ENCODE measurements at regions not wholly inside any gene's neighbourhood (a gene's known extent, or its start where the extent isn't known, plus 50 kb on each side); places are given as distances from the start of the nearest gene placed in this dataset.
"Not testable (repeated sequence)": the region's sequence is repeated elsewhere in the genome, so short reads cannot be mapped to it uniquely, and the experiment has no call there.

DNA sequence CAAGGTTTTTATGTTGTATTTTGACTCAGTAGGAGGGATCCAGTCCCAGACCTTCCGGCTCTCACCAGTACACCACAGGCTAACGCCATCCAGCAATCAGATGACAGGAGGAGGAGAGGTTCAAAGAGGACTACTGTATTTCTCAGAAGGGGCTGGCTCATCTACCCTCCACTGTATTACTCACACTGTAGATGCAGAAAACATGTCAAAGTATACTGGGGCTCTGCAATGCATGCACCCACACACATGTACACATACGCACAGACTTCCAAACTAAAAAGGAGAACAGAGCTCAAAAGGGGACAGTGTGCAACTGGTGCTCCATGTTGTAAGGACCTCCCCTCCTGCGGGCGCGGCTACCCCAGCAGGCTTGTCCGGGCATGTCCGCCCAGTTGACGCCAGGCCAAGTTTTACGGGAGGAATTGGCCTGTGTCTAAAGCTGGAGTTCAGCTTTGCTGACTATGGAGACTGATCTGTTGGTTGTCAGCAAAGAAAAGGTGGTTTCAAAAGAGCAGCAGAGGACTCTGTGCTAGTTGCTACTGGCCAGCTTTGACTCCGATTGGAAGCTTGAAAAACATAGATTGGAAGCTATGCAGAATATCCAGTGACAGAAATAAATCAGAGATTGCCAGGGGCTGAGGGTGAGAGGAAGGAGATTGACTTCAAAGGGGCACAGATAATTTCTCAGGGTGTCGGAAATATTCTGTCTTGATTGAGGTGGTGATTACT, 314.2 kb downstream of the DLEU7 start:
- DNase-seq (ENCODE audit: low read depth), result peak; percentile 75

DNA sequence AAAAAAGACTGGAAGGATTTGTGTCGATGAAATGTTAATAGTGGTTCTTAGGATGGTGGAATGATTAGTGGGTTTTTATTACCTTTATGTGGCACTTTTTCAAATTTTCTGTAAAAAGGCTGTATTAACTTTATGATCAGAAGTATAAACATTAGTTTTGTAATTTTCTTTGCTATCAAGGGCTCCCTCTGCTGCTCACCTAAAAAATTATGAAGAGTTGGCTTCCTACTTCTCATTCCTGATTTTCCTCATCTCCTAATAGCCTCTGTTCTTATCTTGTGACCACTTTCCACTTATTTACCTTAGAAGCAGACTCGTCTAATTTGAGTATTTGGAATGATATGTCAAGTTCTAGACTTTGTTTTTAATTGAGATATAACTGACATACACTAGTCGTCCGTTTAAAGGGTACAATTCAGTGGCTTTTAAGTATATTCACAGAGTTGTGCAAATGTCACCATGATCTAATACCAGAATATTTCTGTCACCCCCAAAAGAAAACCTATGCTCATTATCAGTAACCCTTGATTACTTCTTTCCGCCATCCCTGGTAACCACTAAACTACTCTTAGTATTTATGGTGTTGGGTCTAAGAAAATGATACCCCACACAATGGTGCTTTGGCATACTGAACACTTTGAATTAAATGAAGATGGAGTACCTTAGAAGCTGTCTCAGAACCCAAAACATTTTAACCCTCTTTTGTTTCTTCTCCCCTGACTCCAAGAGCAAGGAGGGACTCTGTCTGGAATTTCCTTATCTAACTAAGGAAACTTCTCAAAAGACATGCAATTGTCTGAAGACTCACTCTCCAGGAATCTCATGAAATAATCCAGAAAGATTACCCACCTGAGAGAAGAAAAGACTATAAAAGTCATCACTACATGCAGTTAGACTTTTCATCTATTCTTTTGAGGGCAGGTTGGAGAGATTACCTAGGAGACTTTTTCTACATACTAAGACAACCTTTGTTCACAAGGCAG, 311.3 kb downstream of the DLEU7 start:
- DNase-seq (ENCODE audit: low read depth), result no peak

DNA sequence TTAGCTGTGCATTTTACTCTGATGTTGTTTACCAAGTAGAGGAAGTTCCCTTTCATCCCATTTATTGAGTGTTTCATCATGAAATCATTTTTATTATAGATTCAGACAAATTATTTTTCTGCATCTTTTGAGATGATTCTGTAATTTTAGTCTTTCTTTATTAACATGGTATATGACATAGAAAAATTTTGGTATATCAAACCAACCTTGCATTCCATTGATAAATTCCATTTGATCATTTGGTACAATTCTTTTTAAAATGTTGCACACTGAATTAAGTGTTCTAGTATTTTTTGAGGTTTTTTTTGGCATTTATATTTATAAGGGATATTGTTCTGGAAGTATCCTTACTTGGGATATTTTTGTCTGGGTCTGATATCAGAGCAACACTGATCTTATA, 308.4 kb downstream of the DLEU7 start:
- DNase-seq (ENCODE audit: low read depth), result no peak

DNA sequence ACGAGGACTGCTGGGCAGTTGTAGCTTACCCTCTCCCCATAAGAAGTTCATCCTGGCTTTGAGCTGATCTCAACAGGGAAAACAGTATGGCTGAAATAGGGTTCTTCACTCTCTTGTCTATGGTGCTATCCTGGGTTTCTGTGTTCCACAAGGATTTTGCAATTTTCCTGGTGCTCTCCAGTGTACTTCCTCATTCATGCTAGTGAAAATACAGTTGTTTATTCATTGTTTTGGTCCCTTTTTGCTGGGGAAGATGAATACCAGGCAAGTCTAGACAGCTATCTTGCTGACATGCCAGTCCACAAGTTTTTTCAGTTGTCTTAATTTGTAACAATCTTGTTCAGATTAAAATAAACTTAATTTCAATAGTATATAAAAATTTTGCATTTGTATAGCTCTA, 306.5 kb downstream of the DLEU7 start:
- no peak for DNase-seq (ENCODE audit: low read depth)

DNA sequence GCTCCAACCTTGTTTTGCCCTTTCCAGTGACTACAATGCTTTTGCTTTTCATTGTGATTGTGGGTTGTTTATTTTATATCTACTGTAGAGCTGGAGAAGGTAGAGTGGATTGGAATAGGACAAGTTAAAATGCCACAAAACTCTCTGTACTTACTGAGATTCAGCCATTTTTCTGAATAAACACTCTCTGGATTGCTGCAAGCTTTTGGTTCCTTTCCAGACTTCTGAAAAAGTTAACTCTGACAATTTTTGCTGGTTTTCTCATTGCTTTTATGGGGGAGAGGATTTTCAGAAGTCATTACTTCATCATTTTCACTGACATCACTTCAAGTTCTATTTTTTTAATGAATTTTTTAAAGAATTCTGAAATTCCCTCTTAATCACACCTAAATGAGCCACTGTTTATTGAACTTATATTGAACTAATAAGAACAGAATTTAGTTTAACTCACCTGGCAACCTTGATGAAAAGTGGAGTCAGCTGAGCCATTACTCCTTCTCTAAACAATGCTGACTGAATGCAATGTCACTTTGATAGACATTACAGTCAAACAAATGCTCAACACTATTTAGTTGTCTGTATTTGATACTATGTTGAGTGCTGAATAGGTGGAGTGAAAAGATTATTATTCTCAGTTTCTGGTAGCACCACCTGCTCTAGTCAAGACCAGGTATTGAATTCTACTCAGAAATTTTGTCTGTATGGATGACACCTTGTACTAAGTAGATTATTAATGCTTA, 303.5 kb downstream of the DLEU7 start:
- no peak for DNase-seq (ENCODE audit: low read depth)

DNA sequence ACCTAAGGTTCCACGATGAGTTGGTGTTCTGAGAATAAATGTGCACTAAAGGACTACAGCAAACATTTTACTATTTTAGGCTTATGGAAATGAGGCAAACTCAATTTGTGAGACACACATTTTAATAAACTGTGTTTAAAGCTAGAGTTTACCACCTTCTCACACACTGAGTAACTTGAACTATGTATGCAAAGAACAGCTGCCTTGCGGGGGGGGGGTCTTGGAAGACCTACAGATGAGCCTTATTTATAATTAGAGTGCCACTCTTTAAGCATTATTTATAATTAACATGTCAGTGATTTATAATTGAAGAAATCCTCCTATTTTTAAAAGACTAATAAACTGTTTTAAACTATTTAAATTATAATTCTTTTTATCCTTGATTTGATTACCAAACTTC, 300.4 kb downstream of the DLEU7 start:
- no peak for DNase-seq (ENCODE audit: low read depth)

DNA sequence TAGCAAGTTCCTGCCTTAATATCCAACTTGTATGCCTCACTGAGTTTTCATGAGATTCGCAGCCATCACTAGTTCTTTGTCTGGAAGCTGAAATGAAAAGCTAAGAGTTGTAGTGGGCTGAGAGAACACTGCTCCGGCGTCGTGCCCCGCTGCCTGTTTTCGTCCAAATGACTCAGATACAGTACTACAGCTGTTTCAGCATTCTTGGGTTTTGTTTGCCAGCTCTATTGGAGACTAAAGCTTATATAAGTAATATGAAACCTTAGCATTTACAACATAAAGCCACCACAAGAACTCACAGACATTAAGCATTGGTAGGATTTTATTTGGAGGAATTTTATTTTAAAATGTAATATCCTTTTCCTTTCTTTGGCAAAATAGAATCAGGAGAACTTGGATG, 299.7 kb downstream of the DLEU7 start:
- DNase-seq (ENCODE audit: low read depth), result no peak

DNA sequence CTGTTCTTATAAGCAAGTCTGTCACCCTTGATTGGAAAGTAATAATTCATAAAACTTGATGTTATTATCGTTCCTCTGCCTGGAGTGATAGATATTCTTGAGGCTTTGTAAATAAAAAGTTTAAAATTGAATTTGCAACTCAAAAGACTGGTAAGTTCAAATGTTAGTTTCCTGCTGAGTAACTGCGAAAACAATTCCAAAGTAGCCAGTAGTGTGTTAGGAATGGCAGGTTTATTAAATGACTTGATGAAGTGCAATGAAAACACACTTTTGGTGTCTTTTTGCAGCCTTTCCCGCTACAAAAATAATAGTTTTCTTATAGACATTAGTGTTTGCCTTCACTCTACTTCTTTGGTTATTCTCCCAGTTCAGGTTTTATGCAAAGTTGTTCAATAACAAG, 299.3 kb downstream of the DLEU7 start:
- no peak for DNase-seq (ENCODE audit: low read depth)

DNA sequence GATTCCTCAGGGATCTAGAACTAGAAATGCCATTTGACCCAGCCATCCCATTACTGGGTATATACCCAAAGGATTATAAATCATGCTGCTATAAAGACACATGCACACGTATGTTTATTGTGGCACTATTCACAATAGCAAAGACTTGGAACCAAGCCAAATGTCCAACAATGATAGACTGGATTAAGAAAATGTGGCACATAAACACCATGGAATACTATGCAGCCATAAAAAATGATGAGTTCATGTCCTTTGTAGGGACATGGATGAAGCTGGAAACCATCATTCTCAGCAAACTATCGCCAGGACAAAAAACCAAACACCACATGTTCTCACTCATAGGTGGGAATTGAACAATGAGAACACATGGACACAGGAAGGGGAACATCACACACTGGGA, 296.3 kb downstream of the DLEU7 start:
- not testable (repeated sequence) for DNase-seq (ENCODE audit: low read depth)

DNA sequence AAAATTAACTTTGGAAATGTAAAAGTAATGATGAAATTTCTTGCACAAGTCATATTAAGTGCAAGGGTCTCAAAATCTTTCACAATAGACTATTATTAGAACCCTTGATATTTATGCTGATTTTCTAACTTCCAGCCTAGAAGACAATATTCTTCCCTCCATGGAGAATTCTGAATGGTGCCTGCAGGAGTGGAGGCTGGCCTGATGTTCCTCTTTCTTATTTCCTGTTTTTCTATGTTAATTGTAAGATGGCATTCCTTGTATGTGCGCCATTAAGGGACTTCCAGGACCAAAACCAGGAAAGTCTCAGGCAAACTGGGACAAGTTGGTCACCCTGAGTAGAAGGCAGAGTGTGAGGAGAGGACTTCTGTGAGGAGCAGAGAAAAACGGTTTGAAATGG, 294.9 kb downstream of the DLEU7 start:
- no peak for DNase-seq (ENCODE audit: low read depth)

DNA sequence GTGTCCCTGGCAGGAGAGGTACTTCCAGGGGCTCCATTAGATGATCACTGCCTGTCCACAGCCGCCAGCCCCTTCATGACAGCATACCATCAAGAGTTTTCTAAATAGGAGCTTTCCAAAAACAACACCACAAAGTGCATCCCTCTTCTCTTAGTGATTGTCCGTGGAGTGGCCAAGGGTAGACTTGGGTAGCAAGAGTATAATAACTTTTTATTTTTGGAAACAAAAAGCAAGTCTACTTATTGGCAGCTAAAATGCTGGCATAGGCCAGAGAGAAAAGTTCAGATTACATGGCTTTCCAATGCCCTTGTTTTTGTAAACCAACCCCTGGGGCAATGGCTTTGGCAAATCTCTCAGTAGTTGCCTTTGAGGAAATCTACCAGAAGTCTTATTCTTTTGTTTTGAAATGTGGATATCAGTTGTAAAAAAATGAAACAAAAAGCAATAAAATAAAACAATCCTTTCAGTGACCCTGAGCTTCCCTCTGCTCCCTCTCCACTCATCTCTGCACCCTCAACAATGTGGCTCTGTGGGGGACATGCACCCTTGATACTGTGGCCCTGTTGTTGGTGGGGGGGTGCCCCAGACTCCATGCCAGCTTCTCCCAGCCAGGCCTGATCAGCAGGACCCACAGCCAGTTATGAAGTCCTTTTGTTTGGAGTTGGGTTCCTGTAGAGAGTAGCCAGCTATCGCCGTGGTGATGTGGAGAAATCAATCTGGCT, 294.1 kb downstream of the DLEU7 start:
- DNase-seq (ENCODE audit: low read depth), result no peak

DNA sequence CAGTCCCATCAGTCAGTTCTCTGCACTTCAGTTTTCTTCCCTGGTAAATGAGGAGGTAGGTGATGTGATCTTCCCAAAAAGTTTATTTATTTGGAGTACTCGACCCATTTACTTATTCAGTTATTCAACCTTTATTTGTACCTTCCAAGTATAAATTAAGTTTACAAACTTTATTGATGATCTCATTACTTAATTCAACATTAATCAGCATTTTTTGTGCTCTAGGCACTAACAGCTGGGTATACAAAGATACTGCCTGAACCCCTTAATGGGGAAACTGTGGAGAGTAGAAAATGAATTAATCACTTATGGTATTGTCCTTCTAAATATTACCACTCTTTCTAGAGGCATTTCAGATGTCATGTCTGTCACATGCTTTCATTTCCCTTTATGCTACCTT, 293.3 kb downstream of the DLEU7 start:
- DNase-seq (ENCODE audit: low read depth), result no peak

DNA sequence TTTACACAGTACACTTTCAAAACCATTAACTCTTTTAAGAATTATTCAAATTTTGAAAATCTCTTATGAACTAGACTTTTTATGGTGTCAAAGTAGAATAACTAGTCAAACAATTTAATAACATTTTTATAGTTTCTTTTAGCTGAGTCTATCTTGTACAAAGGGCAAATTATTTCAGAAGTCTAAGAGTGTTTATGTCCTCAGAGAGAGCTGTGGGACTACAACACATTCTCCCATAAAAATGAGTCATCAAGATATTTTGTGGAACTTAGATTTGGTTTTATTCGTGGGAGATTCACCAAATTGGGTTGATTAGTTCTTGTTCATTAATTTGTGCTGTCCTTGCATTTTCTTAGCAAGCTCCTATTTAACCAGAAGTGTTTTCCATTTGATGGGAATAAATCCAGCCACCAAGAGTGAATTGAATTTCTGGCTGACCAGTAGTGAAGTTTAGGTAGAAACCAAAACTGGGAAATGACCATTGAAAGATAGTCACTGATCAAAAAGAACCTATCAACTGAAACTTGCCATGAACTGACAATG, 291.0 kb downstream of the DLEU7 start:
- DNase-seq (ENCODE audit: low read depth), result no peak

DNA sequence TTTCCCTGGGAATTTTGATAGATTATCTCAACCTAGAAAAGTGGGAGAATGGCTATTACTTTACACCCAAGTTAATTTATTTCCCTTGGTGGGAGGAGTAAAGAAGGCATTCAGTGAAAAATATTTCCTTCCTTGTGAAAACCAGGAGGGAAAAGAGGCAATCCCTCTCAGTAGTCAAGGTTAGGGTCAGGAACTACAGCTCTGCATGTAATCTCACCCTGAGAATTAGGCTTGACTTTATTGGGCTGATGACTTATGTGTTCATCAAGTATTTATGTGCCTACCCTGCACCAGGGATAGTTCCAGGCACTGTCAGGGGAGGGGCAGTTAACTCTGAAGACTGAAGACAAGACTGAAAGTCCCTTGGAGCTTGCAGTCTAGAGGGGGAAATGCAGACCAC, 281.8 kb downstream of the DLEU7 start:
- DNase-seq (ENCODE audit: low read depth), result no peak

DNA sequence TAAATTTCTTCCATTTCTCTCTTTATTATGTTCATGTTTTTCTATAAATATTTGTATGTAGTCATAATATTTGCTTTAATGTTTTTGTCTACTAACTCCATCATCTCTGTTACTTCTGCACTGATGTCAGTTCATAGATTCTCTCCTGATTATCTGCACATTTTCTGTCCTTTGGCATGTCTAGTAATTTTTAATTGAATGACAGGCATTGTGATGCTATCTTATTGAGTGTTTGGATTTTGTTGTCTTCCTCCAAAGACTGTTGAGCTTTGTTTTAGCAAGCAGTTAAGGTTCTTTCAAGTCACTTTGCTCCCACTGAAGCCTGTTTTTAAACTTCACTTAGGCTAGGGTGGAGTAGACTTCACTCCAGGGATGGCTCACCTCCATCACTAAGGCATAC, 276.8 kb downstream of the DLEU7 start:
- no peak for DNase-seq (ENCODE audit: low read depth)

DNA sequence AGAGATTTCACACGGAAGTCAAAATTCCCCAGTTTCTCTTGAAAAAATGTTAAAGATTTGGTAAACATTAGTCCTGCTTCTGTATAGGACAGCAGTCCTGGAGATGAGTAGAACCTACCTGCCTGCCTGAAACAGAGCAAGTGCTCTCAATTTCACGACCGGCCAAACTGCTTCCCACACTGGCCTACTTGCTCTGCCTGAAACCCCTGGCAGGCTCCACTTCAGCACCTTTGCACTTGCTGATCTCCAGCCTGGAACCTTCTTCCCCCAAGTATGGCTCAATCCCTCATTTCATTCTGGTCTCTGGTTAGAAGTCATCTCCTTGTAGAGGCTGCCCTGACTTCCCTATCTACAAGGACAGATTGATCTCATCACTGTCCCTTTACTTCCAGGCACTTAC, 271.4 kb downstream of the DLEU7 start:
- DNase-seq (ENCODE audit: low read depth), result no peak

DNA sequence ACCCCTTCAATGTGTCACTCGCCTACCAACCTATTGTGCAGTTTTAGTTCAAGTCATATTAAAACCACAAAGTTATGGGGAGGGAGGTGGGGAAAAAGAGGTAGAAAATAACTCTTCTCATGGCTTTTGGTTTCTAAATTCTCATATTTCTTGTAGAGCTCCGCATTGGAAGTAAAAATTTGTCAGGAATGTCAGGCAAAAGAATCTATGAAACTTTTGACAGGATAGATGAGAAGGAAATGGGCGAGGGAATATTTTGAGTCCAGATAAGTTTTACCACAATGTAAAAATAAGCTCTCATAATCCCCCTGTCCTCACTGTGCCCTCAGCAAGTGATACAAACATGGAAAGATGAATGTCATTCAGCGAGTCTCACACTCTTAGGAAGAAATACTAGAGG, 270.4 kb downstream of the DLEU7 start:
- no peak for DNase-seq (ENCODE audit: low read depth)

DNA sequence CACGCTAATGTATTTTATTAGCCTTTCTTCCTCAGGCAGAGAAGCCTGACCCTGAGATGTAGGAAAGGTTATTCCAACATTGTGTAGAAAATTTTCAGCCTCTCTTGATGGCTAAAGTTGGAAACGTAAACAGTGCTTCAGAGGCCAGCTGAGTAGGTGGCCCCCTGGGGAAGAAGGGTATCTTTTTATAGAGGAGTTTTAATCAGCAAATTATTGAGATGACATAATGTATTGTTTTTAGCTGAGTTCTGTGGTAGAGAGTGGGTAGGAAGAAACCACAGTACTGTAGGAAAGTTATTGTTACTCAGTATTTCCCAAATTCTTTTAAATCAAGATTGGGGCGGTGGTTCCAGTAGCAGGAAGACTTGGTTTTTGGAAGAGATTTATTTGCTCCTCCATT, 268.8 kb downstream of the DLEU7 start:
- no peak for DNase-seq (ENCODE audit: low read depth)

DNA sequence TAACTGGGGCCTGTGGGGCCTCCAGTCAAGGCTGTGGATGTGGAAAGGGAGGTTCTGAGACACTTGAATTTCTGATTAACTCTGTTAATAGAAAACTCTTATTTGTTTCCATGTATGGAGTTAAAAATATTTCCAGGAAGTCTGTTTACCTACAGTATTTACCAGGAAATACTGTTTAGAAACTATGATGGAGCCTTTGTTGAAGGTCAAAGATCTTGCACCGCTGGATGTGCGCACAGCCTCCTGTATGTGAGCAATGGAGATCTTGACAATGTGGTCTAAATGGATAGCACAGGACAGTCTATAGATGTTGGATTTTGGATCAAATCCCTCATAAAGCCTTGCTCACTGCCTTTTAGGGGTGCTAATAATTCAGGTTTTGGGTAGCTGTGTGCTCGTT, 268.4 kb downstream of the DLEU7 start:
- DNase-seq (ENCODE audit: low read depth), result no peak

DNA sequence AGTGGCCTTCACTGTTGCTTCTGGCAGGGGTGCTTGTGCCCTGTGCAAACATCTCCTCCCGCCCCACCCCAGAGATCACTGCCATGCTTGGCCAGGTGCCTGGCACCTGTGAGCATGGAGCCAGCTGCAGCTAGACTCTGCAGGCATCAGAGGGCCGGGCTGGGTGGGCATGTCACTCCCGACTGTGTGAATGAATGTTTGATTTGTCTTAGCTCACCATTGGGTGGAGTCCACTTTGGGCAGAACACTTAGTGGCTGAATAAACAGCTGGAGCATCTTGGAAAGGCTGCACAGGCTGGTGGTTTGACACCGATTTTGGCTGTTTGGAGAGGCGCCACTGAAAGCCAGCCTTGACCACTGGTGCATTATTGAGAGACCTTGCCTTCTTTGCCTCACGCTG, 267.3 kb downstream of the DLEU7 start:
- no peak for DNase-seq (ENCODE audit: low read depth)

DNA sequence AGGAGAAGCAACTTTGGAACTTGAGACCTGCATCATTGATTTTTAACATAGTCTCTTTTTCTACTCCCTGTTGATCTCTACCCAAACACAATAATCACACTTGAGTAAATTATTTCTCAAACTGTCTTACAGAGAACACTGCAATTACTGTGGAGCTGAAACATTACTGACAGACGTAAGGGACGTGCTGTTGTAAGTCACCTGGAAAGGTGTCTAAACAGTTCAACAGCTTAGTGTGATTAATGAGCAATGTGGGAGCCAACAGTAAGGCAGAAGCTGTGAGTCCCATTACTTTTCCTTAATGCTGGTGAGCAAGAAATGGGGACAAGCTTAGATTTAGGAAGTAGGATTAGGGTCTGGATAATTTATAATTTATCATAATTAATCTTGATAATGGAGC, 265.7 kb downstream of the DLEU7 start:
- DNase-seq (ENCODE audit: low read depth), result no peak
